Hematopoietic multipotent progenitor cell treated with erythropoietin and hydrocortisone succinate and interleukin-3 and kit ligand, for 6 days (in vitro differentiated cells): ENCODE measurements at regions not wholly inside any gene's neighbourhood (a gene's known extent, or its start where the extent isn't known, plus 50 kb on each side); places are given as distances from the start of the nearest gene placed in this dataset.

ENCODE experiments used
- DNase-seq: peaks from one replicate; pipeline ENCODE4 v3.0.0-alpha.2; 2015

DNA sequence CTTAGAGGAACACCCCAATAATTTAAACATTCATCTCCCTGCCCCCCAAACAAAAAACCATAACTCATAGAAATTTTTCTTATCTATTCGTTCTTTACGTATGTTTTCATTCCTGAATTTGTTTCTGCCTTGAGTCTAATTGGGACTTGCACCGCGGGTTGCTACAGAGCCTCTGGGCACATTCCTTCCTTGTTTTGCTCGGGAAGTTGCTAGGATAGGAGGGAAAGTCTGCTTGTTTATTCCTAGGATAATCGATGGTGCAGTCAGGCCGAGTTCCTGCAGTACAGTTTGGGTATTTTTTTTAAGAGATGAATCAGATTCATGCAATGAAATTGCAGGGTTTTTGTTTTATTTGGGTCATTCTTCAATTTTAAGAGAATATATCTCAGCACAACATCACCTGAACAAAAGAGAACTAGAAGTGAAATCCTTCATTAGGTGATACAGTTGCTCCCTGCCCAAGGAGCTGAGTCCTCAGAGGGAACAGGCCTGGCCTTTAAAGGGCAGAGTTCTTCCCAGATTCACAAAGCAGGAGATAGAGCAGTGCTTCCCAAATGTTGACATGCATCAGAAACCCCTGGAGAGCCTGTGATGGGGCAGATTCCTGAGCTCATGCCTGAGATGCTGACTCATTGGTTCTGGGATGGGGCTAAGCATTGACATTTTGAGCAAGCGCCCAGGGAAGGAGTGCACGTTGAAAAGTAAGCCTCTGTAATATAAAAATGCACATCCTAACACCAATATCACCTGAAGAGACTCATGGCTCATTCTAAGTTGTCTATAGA, 114.9 kb upstream of the FAM9B start:
- DNase-seq = no peak

DNA sequence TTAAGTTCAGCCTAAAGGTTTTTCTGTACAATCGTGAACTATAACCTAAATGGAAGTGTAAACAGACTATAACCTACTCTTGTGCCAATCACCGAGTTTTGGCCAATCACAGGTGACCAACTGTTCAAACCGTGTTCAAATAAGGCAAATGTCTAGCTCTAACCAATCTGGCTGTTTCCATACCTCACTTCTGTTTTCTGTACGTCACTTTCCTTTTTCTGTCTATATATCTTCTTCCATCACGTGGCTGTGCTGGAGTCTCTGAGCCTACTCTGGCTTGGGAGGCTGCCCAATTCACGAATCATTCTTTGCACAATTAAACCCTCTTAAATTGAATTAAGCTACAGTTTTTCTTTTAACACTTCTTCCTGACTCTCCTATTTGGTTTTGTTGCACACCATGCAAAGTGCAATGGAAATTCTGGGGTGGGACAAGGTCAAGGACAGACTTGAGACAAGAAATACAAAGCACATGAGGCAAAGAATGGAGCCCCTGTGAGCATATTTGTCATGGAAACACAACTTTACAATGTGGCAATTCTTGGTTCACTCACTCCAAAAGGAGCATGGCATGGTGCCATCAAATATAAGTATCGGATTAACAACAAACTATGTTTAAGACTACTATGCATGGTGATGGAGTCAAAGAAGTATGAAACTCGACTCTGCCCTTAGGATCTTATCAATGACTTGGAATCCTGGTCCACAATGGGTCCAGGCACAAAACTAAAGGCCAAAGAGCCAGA, 115.7 kb upstream of the FAM9B start:
- DNase-seq = no peak

DNA sequence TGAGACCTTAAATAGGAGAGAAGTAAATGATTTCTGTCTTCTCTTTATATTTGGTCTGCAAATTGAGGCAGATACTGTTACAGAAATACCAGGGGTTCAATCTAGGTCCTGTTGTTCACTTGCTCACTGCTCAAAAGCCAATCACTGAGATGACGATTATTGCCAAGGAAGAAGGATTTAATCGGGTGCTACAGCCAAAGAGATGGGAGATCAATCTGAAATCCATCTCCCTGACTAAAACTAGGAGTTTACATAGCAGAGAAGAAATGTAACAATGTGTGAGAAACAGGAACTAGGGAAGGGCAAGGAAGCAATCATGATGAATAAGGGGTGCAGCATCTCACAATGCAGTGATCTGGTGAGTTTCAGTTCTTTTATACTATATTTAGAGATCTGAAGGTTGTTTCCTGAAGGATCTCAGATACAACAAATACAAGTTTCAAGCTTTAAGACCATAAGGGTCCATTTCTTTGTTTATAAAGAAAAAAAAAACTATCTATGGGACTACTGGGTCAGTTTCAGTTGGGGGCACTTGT, 117.9 kb upstream of the FAM9B start:
- DNase-seq = no peak

DNA sequence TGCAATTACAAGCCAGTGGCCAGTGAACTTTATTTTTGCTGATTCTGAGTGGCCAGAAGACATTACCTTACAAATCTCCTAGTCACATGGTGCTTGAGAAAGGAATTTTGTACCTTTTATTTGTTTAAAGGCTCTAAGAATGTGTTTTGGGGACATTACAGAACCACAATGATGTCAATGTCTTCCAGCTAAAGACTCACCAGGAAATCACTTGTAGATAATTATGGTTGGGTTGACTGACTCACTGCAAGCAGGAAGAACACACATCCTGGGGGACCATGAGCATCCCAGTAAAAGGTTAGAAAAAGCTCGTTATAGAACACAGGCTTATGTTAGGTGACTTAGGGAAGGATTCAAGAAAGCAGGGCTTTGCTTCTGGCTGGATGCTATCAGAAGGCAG, 119.4 kb upstream of the FAM9B start:
- DNase-seq = no peak

- no peak for DNase-seq
Observed at GRCh38 chrX:9158611-9159010, 124.7 kb upstream of the FAM9B start.

DNA sequence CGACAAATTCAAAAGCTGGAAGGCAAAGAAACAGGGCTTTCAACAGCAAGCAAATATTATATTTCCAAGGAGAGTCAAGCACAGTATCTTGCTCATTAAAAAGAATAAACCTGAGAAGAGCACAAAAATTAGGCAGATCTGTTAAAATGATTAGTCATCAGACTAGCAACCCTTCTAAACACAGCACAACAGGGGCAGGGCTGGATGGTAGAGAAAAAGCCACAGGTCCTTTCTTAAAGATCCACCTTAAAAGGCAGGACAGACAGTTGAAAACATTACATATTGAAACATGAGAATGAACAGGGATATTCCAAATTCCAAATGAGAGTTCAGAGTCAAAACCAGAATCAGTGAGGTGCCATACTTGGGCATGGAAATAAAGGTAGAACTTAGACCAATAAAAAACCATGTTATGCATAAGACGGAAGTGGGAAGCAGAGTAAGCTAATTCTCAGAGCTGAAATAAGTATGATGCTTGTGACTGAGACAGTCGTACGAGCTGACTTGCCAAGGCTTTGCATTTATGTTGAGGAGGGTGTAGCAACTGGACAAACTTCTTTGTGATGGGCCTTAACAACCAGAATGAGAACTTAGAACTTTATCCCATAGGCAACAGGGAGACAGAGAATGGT, 126.9 kb upstream of the FAM9B start:
- no peak for DNase-seq

DNA sequence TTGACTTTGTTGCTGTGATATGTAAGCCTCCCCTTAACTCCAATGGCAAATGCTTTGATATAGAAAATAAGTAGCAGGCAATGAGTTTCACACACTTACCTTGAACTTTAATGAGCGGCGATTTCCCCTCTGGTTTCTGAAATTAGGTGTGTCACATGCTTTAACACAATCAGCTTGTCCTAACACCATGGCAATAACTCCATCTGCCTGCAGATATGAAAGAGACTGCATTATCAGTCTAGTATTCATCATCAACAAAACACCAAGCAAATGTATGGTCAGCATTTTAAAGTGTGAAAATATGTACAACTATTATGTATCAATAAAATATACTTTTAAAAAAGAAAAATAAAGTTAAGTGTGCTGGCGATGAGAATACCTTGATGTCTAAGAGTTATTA, 128.8 kb upstream of the FAM9B start:
- DNase-seq = no peak

DNA sequence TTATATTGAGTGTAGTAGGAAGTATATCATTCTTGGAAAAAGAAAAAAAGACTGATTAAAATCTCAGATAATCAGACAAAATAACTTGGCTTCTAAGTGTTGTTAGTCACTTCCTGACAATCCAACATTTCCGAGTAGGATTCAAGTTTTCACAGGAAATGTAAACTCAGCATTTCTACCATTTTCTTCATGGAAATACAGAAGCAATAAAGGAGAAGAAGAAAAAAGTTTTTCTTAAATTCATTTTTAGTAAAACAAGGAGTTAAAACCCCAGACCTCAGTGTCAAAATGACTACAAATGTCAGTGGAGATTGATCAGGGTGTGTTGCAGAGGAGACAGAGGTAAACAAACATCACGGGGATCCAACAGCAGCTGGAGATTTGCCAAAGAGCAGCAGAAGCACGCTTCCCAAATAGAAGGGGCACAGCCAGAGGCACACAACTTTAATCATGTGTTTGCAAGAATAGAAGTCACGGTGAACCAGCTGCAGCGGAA, 129.3 kb upstream of the FAM9B start:
- no peak for DNase-seq

DNA sequence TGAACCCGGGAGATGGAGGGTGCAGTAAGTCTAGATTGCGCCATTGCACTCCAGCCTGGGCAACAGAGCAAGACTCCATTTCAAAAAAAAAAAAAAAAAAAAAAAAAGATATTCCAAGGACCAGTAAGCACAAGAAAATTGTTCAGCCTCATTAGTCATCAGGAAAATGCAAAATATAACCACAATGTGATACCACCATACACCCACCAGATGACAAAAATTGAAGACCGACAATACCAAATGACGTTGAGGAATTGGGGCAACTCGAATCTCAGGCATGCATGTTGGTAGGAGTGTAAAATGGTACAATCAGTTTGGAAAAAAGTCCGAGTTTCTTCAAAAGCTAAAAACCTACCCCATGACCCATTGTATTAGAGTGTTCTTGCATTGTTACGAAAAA, 130.2 kb upstream of the FAM9B start:
- no peak for DNase-seq

DNA sequence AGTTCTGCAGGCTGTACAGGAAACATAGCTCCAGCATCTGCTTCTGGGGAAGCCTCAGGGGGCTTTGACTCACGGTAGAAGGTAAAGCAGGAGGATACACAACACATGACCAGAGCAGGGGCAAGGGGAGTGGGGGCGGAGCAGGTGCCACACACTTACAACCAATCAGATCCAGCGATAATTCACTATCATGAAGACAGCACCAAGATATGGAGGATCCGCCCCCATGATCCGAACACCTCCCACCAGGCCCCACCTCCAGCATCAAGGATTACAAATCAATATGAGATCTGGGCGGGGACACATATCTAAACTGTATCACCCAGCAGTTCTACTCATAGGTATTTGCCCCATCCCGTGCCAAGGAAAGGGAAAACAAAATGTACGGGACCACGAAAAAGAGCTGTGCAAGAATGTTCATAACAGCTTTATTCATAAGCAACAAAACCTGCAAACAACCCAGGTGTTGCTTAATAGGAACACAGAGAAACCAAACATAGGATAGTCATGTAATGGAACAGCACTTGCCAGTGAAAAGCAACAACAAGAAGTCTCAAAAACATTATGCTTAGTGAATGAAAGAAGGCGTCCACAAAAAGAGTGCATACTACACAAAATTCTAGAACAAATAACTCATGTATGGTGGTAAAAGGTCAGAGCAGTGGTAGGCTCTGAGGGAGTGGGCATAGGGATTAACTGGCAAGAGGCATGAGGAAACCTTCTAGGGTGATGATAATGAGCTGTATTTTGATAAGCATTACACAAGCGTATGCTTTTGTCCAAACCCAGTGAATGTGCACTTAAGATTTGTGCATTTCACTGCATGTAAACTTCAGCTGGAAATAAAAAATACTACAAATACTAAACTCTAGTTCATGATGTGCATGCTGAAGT, 130.9 kb upstream of the FAM9B start:
- DNase-seq = peak; percentile 10

- DNase-seq = no peak
Observed at GRCh38 chrX:9166584-9166944, 132.6 kb upstream of the FAM9B start.

DNA sequence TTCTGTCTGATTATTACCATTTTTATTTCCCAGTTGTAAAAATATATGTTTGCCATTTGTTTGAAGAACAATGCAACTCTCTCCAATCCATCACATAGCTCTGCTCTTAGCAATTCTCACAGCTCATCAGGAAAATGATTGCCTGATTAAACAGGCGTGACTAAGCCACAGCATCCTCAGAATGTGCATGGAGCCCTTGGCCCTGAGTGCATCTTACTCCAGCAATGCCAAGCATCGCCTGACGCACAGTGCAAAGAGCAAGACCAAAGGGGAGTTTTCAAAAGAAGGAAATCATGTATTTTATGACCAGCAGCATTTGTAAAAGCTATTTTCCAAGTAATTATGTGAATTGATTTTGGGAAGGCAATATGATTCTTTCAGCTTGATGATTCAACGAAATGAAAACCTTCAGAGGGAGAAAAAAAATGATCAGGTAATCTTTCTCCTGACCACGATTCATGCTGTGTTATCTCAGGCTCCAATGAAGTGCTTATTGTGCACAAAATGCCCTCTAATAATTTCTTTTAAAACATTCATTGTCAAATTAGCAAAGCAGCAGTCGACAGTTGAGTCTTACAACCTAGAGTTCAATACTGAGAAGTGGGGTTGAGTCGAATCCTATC, 138.0 kb upstream of the FAM9B start:
- no peak for DNase-seq

DNA sequence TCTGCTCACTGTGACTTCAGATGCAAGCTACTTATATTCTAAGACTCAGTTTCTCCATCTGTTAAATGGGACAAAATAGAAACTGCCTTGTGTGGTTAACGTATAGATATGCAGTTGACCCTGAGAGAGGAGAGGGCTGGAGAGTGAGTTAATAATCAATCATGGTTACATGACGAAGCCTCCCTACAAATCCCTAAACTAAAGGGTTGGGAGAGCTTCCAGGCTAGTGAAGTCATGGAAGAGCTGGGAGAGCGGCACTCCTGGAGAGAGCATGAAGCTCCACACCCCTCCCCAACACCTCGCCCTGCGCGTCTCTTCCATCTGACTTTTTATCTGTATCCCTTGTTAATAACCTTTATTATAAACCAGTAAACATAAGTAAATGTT, 138.5 kb upstream of the FAM9B start:
- DNase-seq = no peak

DNA sequence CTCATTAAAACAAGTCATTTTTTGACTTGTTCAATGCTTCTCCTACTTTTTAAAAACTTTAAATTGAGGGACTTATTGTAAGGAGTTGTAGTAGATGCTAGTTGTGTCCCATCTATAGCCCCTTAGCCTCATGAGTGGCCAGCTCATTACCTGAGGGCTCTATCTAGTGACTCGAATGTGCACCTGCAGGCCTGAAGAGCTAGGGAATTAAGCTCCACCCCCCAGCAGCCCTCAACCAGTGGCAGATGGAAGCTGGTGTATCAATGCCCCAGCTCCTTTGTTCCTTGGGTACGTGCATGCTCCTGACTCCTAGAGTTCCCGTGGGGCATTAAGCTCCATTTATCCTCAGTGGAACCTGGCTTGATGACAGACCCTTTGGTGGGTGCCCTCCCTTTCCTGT, 146.7 kb upstream of the FAM9B start:
- no peak for DNase-seq

DNA sequence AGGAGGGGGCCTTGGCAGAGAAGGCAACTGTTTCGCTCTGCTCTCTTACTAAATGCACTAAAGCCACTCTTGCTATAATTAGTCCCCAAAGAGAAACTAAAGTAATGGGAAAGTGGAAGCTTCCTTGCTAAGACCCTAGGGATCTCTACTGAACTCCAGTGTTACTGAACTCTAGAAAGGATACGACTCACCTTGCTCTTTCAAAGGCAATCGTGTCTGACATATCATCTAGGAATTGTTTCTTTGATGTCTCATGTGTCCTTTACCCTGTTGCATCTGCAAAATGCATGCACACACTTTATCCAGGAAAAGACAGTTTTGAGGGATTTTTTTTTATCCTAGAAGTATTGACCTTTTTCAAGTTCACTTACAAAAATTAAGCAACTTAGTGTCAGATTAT, 148.1 kb upstream of the FAM9B start:
- DNase-seq = no peak

DNA sequence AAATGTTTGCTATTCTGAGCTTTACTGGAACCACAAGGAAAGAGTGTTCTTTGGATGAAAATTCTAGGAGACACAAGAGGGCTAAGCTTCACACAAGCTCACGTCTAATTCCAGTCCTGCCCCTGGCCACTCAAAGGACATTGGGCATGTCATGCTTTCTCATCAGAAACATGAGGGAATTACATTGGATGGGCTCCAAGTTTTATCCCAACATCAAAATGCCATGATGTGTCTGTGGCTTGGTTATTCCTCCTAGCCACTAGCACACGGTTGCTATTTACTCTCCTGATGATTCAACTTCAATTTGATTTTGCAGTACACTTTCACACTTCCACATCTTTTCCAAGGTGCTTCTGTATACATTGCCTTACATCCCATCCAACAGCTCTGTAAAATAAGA, 149.6 kb upstream of the FAM9B start:
- DNase-seq = no peak

GRCh38 chrX:9184211-9184610, 150.3 kb upstream of the FAM9B start:
- no peak for DNase-seq

GRCh38 chrX:9188117-9188516, 154.2 kb upstream of the FAM9B start:
- DNase-seq = no peak

- no peak for DNase-seq
Observed at GRCh38 chrX:9189286-9189685, 155.4 kb upstream of the FAM9B start.

DNA sequence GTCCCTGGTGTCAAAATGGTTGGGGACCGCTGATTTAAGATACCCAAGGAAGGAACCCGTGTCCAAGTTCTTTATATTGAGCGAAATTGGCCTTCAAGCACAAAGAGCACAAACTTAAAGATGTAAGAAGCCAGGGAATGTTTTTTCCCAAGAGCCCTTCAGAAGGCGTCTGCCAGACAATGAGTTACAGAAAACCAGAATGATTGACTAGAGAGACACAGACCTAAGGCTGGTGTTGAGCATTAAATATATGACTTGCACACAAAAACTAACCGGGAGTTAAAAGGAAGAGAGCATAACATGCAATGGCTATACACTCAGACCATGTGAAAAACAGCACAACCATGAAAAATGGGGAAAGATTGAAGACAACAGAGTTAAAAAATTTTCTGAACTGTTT, 157.5 kb upstream of the FAM9B start:
- DNase-seq = no peak

DNA sequence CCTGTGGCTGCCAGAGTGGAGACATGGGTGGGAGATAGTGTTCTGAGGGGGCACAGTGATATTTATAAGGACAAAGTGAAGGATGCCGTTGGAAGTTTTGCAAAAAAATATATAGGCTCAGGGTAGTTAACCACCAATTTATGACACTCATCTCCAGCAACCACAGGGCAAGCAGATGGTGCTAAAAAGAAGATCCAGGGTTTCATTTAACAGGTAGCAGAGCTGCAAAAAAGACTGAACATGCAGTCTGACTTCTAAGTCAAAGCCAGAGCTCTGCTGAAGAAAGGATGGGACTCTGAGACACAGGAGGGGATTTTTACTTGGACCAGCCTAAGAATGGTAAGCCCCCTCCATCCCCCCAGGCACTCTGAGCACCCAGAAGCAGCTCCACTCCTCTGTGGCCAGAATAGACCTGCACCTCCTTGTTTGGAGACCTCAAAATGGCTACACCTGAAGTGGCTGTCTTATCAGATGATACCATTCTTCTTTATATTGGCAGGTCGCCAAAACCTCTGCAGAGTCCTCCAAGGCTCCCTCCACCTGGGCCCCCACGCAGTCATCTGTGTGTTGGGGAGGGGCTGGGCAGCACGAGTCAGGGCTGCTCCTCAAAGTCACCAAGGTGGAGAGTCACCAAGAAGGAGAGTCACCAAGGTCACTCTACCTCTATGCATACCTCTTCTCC, 161.4 kb upstream of the FAM9B start:
- no peak for DNase-seq
